Neural cell (in vitro differentiated cells): ENCODE measurements at regions not wholly inside any gene's neighbourhood (a gene's known extent, or its start where the extent isn't known, plus 50 kb on each side); places are given as distances from the start of the nearest gene placed in this dataset.

ENCODE experiments used
- H2AFZ ChIP-seq: fragments of 200-600, 300-800 bp; sonication (generic), shearing (Covaris generic); 2 replicates; pipeline ENCODE4 v1.6.0; 2014; ENCODE audit warnings: low read depth, mild to moderate bottlenecking, antibody characterized with exemption, low read length, moderate library complexity
- H3F3A ChIP-seq: fragments of 200-600 bp; shearing (Covaris generic); 2 replicates; pipeline ENCODE4 v1.6.1; 2016; ENCODE audit warnings: mild to moderate bottlenecking, moderate library complexity, mixed read lengths, antibody characterized with exemption, low read length; ENCODE audit not compliant: insufficient read depth, poor library complexity, severe bottlenecking
- H3K27ac ChIP-seq: fragments of 200-600, 300-800 bp; sonication (generic), shearing (Covaris generic); 2 replicates; pipeline ENCODE4 v1.5.1; 2014; ENCODE audit warnings: mild to moderate bottlenecking, low read length, moderate library complexity
- H3K27me3 ChIP-seq: fragments of 300-800, 200-600 bp; sonication (generic), shearing (Covaris generic); 2 replicates; pipeline ENCODE4 v1.6.0; 2014; ENCODE audit warnings: mild to moderate bottlenecking, low read depth, low read length, moderate library complexity; ENCODE audit not compliant: insufficient read depth
- H3K36me3 ChIP-seq: fragments of 300-800, 200-600 bp; sonication (generic), shearing (Covaris generic); 2 replicates; pipeline ENCODE4 v1.5.1; 2014; ENCODE audit warnings: mild to moderate bottlenecking, antibody characterized with exemption, low read length, moderate library complexity; ENCODE audit not compliant: insufficient read depth
- H3K4me2 ChIP-seq: fragments of 300-800, 200-600 bp; sonication (generic), shearing (Covaris generic); 2 replicates; pipeline ENCODE4 v1.6.0; 2014; ENCODE audit warnings: mild to moderate bottlenecking, low read length
- H3K4me3 ChIP-seq: fragments of 300-800, 200-600 bp; sonication (generic), shearing (Covaris generic); 2 replicates; pipeline ENCODE4 v1.5.1; 2014; ENCODE audit warnings: mild to moderate bottlenecking, low read length, moderate library complexity
- H3K79me2 ChIP-seq: fragments of 200-600 bp; shearing (Covaris generic); replicated peaks from 2 replicates; pipeline ENCODE4 v1.6.0; 2014; ENCODE audit warnings: mild to moderate bottlenecking, low read length, moderate library complexity; ENCODE audit not compliant: insufficient read depth
- H3K9ac ChIP-seq: fragments of 300-800, 200-600 bp; sonication (generic), shearing (Covaris generic); 2 replicates; pipeline ENCODE4 v1.6.1; 2016; ENCODE audit warnings: mild to moderate bottlenecking, low read length, mixed read lengths
- H3K9me2 ChIP-seq: fragments of 200-600 bp; shearing (Covaris generic); 2 replicates; pipeline ENCODE4 v1.6.1; 2016; ENCODE audit warnings: mild to moderate bottlenecking, low read length, mixed read lengths; ENCODE audit not compliant: insufficient read depth
- H3K9me3 ChIP-seq: fragments of 200-600, 300-800 bp; sonication (generic), shearing (Covaris generic); 2 replicates; pipeline ENCODE4 v1.6.1; 2016; ENCODE audit warnings: mild to moderate bottlenecking, mixed run types, low read length, moderate library complexity, mixed read lengths
- H4K20me1 ChIP-seq: fragments of 200-600 bp; shearing (Covaris generic); 2 replicates; pipeline ENCODE4 v1.6.1; 2016; ENCODE audit warnings: mild to moderate bottlenecking, mixed run types; ENCODE audit not compliant: insufficient read depth
- EP300 ChIP-seq: fragments of 450-650 bp; conservative IDR thresholded peaks from 2 replicates; pipeline ENCODE4 v1.6.1; 2014; ENCODE audit warnings: antibody characterized with exemption, mild to moderate bottlenecking, moderate library complexity; ENCODE audit not compliant: poor library complexity, severe bottlenecking
- EZH2 ChIP-seq: fragments of 200-600, 300-800 bp; shearing (Covaris generic), sonication (generic); IDR thresholded peaks from 2 replicates; pipeline ENCODE4 v1.6.1; 2014; ENCODE audit warnings: antibody characterized with exemption, low read length, borderline replicate concordance, mild to moderate bottlenecking; ENCODE audit not compliant: insufficient read depth, poor library complexity, severe bottlenecking
- MXI1 ChIP-seq: fragments of 450-650 bp; conservative IDR thresholded peaks from 2 replicates; pipeline ENCODE4 v1.6.1; 2014; ENCODE audit warnings: antibody characterized with exemption, mild to moderate bottlenecking; ENCODE audit not compliant: poor library complexity, severe bottlenecking
- POLR2AphosphoS5 ChIP-seq: IDR thresholded peaks from 2 replicates; pipeline ENCODE4 v1.6.1; 2012
- RAD21 ChIP-seq: fragments of 450-650 bp; conservative IDR thresholded peaks from 2 replicates; pipeline ENCODE4 v1.6.1; 2014; ENCODE audit warnings: antibody characterized with exemption, mild to moderate bottlenecking, moderate library complexity
- SMC3 ChIP-seq: fragments of 450-650 bp; conservative IDR thresholded peaks from 2 replicates; pipeline ENCODE4 v1.6.1; 2014; ENCODE audit warnings: antibody characterized with exemption, mild to moderate bottlenecking, moderate library complexity; ENCODE audit not compliant: poor library complexity
- TAF1 ChIP-seq: IDR thresholded peaks from 2 replicates; pipeline ENCODE4 v1.6.1; 2012; ENCODE audit warnings: low read depth
- TF ChIP-seq, protein P1 (sequence below): fragments of 450-650 bp; IDR thresholded peaks from 2 replicates; pipeline ENCODE4 v1.5.1; 2014; ENCODE audit warnings: antibody characterized with exemption, mild to moderate bottlenecking, moderate library complexity; ENCODE audit not compliant: poor library complexity, severe bottlenecking
- TF ChIP-seq, protein P2 (sequence below): IDR thresholded peaks from 2 replicates; pipeline ENCODE4 v1.6.1; 2012; ENCODE audit warnings: borderline replicate concordance

DNA sequence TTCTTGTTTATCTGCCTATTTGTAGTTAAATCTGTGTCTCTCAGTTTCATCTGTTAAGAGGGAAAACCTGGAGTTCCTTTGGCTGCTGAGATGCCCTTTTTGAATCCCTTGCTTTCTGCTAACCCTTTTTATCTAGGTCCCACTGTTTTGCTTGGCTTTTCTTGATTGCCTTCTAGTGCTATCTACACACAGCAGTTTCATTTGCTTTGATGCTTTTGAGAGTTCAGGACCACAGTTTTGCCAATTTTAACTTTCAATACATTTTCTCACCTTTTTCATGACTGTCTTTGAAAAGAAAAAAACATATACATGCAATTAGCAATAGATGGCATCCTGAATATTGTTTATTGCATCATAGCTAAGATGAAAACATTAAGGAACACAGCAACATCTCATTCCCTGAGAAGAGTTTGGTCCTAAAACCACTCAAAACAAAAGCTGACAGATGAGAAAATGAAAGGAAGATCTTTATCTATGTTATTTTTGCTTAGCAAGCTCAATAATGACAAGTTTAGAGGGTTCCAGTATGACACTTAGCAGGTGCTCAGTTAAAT lies 241.4 kb upstream of the MEX3C start:
- Histone ChIP-seq H3K9me2 (no peaks in the 10 kb centered on the region), H3K9ac (no peak overlapping the region), H3K9me3 (no peaks in the 10 kb centered on the region), H3K4me3 (no peak overlapping the region), H3K4me2 (no peak overlapping the region), H3K27me3 (no peaks in the 10 kb centered on the region), H3F3A (no peaks in the 10 kb centered on the region), H3K27ac (no peak overlapping the region), H2AFZ (no peak overlapping the region), H3K36me3 (no peaks in the 10 kb centered on the region), H4K20me1 (no peaks in the 10 kb centered on the region), H3K79me2 (no peaks in the 10 kb centered on the region)
- TF ChIP-seq EP300 (no peak), POLR2AphosphoS5 (no peak), RAD21 (no peak), SMC3 (no peak), MXI1 (no peak), TAF1 (no peak), EZH2 (no peak)
- TF ChIP-seq, protein P1, sequence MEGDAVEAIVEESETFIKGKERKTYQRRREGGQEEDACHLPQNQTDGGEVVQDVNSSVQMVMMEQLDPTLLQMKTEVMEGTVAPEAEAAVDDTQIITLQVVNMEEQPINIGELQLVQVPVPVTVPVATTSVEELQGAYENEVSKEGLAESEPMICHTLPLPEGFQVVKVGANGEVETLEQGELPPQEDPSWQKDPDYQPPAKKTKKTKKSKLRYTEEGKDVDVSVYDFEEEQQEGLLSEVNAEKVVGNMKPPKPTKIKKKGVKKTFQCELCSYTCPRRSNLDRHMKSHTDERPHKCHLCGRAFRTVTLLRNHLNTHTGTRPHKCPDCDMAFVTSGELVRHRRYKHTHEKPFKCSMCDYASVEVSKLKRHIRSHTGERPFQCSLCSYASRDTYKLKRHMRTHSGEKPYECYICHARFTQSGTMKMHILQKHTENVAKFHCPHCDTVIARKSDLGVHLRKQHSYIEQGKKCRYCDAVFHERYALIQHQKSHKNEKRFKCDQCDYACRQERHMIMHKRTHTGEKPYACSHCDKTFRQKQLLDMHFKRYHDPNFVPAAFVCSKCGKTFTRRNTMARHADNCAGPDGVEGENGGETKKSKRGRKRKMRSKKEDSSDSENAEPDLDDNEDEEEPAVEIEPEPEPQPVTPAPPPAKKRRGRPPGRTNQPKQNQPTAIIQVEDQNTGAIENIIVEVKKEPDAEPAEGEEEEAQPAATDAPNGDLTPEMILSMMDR = no peak
- TF ChIP-seq, protein P2, sequence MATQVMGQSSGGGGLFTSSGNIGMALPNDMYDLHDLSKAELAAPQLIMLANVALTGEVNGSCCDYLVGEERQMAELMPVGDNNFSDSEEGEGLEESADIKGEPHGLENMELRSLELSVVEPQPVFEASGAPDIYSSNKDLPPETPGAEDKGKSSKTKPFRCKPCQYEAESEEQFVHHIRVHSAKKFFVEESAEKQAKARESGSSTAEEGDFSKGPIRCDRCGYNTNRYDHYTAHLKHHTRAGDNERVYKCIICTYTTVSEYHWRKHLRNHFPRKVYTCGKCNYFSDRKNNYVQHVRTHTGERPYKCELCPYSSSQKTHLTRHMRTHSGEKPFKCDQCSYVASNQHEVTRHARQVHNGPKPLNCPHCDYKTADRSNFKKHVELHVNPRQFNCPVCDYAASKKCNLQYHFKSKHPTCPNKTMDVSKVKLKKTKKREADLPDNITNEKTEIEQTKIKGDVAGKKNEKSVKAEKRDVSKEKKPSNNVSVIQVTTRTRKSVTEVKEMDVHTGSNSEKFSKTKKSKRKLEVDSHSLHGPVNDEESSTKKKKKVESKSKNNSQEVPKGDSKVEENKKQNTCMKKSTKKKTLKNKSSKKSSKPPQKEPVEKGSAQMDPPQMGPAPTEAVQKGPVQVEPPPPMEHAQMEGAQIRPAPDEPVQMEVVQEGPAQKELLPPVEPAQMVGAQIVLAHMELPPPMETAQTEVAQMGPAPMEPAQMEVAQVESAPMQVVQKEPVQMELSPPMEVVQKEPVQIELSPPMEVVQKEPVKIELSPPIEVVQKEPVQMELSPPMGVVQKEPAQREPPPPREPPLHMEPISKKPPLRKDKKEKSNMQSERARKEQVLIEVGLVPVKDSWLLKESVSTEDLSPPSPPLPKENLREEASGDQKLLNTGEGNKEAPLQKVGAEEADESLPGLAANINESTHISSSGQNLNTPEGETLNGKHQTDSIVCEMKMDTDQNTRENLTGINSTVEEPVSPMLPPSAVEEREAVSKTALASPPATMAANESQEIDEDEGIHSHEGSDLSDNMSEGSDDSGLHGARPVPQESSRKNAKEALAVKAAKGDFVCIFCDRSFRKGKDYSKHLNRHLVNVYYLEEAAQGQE = no peak

DNA sequence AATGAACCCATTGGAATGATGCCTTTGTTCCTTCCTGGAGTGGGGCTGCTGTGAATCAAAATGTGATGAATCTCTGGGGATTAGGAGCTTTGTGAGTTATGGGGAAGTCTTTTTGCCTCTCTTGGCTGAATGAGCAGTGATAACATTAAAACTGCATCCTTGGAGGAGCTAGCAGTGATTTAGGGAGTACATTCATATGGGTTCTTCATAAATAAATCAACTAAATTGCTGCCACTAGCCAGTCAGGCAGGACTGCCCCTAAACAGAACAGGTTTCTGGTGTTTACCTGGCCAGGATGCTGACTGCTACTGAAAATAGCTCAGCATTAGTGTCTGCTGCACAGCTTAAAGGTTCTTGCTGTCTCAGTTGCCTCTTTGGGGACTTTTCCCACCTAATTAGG lies 244.5 kb upstream of the MEX3C start:
- H3K9me3 ChIP-seq = no peaks in the 10 kb centered on the region
- H3K79me2 ChIP-seq = no peaks in the 10 kb centered on the region
- H2AFZ ChIP-seq = no peak overlapping the region
- TF ChIP-seq TAF1 (no peak), RAD21 (no peak), EP300 (no peak), SMC3 (no peak), POLR2AphosphoS5 (no peak), EZH2 (no peak), MXI1 (no peak)
- TF ChIP-seq, protein P1 = no peak
- TF ChIP-seq, protein P2 = no peak
- no peaks in the 10 kb centered on the region for H3F3A ChIP-seq
- H3K27me3 ChIP-seq = no peaks in the 10 kb centered on the region
- no peak overlapping the region for H3K9ac ChIP-seq
- H3K9me2 ChIP-seq = no peaks in the 10 kb centered on the region
- no peaks in the 10 kb centered on the region for H4K20me1 ChIP-seq
- H3K27ac ChIP-seq = no peak overlapping the region
- H3K4me3 ChIP-seq = no peak overlapping the region
- no peak overlapping the region for H3K4me2 ChIP-seq
- H3K36me3 ChIP-seq = no peaks in the 10 kb centered on the region
